ENCODE measurements at regions not wholly inside any gene's neighbourhood (a gene's known extent, or its start where the extent isn't known, plus 50 kb on each side); places are given as distances from the start of the nearest gene placed in this dataset.

DNA sequence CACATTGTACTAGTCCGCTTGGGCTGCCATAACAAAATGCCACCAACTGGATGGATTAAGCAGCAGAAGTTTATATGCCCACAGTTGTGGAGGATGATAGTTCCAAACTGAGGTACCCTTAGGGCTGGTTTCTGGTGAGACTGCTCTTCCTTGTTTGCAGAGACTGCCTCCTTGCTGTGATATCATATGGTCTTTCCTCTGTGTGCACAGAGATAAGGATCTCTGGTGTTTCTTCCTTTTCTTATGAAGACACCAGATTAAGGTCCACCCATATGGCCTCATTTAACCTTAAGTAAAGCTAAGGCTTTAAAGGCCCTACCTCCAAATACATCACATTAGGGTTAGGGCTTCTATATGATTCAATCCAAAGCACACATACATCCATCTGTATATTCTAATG lies 738.2 kb upstream of the GCFC2 start:
- no peak for DNase-seq

DNA sequence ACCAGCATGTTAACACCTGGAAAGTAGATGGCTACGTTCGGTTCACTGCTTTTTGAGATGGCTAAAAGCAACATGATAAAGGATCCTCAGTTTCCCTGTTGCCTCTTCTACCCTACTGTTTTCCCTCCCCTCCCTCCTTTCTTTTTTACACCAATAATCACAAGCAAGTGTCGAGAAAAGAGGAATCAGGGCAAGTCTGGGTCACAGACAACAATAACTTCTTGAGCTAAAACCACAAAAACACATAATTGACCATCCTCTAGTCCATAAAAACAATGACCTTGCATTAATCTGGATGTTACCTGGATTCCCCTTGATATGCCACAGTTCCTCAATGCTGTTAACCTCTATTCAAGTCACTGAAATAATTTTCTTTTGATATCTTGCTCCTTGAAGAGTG lies 736.6 kb upstream of the GCFC2 start:
- DNase-seq: no peak

DNA sequence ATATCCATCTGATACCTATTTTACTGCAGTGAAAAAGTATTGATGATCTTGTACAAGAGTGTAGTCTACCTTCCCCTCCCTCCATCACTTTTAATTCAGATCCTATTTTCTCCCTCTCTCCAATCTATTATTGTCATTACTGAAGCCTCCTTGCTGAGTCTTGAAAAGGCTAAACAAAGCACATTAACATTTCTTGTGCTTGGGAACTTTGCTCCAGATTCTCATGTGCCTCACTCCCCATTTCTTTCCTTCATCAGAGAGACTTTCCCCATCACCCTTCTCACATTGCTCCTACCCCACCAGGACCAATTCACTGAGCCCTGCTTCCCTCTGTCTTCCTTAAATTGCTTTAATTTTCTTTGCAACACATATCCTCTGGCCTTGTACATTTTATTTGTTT lies 736.2 kb upstream of the GCFC2 start:
- no peak for DNase-seq

DNA sequence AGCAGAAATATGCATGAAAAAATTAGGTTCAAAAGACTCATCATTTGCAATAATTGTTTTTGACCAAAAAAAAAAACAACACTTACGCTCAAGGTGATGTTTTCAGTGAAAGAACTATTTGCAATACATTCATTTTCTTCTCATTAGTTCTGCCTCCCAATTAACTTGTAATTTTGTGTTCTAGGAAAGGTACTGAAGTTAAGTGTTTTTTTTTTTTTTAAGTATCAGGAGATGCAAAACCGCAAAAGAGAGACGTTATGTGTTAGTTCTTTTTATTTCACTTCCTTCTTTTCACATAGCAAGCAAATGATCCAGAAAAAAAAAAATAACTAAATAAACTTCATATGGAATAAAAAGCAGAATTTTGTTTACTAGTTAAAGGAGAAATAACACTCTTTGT lies 735.2 kb upstream of the GCFC2 start:
- no peak for DNase-seq

DNA sequence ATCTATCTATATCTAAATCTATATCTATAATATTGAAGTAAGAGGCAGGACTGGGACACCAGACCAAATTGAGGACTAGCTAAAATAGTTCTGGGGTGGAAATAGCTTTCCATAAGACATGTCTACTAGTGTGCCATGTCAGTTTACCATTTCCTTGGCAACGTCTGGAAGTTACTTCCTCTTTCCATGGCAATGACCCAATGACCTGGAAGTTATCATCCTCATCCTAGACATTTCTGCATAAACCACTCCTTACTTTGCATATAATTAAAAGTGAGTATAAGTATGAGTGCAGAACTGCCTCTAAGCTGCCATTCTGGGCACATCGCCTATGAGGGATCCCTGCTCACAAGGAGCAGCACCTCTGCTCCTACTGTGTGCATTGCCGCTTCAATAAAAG lies 734.0 kb upstream of the GCFC2 start:
- DNase-seq: no peak

DNA sequence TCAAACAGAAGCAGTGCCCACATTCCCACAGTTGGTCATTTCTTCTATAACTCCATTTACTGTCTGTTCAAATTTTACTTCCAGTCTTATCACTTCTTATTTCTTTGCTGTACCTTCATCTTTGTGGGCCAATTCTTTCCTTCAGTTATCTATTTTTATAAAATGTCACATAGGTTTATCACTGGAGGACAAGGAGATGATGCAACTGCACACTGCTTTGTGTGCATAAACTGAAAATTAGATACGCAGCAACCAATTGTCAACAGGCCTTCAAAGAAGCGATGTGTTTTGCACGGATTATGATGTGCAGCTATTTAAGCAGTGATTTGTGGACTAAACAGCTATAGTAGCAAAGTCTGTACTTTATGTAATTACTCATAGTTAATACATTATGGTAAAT lies 726.8 kb upstream of the GCFC2 start:
- no peak for DNase-seq

DNA sequence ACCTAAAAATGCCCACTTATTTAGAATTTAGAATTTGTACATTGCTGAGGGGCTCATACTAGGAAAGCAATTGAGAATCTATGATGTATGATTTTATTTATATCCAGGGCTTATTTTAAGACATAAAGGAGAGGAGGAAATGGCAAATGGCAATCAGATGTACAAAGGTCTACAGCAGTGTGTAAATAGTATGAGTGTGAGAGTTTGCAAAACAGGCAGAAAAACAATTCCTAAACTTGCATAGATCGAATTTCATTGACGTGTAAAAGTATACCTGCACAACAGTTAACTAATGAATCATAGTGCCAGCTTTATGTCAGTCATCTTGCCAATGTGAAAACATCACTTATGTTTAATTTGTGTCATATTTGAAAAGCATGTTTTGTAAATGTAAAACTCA lies 718.7 kb upstream of the GCFC2 start:
- no peak for DNase-seq

DNA sequence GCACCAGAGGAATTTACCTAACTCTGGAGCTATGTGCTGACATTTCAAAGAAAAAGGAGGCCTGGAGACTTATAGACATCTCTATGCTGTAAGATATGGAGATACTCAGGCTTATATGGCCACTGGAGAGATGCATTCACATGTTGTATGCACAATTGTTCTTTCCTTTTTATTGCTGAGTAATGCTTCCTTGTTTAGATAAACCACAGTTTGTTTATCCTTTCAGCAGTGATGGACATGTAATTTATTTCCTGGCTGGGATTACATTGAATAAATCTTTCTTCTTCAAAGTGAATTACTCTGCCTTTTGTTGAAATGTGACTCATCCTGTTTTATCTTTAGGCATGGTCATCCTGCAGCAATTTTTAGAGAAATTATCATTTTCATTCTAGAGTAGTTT lies 716.7 kb upstream of the GCFC2 start:
- DNase-seq: no peak

DNA sequence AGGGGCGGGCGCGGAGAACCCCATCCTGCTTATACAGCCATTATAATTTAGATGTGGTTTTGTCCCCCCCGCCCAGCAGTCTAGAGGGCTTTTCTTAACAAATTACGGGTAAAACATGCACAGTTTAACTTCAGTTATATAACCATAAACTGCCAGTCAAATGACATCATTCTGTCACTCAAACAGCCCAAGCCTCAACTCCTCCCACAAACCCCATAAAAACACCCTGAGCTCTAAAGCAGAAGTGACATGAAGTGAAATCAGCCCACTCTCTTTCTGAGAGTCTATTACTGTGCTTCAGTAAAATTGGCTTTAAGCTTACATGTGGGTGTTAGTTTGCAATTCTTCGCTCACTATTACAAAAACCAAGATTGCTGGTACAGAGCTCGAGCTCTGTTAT lies 705.1 kb upstream of the GCFC2 start:
- DNase-seq: no peak

DNA sequence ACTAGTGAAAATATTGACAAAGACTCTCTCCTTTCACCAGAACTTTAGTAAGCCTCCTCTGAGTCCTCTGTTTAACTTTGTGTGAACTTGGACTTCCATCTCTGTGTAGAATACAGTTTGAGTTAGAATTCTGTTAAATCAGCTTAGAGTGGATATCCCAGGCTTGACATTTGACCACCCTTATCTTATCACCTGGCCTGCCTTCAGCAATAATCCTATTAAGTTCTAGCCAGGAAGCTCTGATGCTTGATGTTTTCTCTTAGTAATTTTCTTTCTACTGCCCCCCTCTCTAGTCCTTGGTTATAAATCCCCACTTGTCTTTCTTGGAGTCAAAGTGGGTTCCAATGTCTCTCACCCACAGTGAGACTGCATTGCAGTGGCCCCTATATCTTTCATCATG lies 702.7 kb upstream of the GCFC2 start:
- no peak for DNase-seq

DNA sequence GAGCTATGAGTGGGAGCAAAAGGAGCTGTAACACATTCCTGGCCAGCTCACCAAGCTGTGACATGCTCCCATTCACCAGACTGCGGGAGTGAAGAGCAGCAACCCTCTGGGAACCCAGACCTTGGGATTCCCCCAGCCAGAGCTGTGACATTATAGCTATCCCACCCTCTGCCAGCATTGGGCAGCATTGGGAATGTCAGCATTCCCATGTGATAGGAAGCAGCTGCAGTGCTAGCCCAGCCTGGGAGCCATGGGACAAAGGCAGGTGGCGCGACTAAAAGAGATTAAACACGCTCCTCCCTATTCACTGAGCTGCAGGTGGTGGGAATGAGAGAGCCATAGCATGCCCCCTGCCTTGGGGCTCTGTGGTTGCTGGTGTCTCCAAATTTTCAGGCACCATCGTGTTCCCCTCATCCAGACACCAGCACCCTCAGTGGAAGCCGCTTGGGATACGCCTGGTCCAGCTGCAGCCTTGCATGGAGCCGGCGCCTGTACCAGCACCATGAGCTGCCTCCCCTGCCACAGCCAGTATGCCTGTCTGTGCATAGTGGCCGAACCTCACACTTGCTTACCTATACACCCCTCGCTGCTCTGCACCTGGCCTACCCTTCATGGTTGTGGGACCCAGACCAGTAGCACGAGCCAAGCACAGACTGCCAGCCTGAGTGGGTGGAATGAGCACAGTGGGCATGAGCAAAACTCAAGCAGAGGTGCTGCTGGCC lies 695.6 kb upstream of the GCFC2 start:
- DNase-seq: no peak

DNA sequence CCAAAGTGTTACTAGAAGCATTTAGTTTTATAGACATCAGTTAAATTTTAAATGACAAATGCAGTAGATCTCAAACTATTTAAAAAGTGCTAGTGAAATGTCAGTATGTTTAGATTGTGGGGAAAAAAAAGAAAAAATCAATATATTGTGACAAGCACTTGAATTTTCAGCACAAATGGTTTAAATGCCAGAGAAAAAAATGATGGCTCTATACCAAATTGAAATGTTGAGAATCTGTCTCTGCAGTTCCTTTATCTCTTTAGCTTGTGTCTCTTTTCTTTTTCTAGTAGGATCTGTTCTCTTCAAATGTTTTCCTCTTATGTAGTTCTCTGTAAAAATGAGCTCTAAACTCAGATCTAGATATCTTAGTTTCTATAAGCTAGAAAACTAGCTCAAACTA lies 682.6 kb upstream of the GCFC2 start:
- no peak for DNase-seq

DNA sequence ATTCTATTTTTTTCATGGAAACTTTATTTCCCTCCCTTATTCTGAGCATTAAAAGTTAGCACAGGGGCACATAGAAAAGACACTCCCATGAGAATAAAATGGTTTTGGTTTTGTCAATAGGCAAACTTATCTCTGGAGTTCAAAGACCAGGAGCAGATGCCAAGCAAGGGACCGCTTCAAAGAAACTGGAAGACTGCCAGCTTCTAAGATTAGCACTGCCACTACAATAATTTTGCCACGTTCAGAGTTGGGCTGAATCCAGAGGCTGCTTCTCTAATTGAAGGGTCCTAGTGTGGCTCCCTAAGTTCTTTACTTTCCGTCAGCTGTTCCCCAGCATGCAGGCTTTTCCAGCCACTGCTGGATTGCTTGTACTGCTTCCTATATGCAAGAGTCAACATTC lies 681.0 kb upstream of the GCFC2 start:
- no peak for DNase-seq

DNA sequence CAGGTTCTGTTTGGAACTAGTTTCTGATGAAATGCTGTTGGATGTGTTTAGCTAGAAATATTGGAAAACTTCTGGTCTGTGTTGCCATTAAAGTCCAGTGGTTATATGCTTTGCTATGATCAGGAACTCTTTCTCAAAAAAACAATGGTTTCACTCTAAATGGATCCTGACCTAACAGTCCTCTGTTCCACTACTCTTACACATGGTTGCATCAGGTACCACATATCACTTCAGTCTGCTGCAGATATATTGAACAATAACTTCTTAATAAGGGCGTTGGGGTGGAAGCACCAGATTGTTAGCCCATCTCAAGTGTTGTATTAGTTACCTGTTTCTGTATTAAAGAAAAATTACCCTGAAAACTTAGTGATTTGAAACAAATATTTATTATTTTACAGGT lies 676.6 kb upstream of the GCFC2 start:
- no peak for DNase-seq

DNA sequence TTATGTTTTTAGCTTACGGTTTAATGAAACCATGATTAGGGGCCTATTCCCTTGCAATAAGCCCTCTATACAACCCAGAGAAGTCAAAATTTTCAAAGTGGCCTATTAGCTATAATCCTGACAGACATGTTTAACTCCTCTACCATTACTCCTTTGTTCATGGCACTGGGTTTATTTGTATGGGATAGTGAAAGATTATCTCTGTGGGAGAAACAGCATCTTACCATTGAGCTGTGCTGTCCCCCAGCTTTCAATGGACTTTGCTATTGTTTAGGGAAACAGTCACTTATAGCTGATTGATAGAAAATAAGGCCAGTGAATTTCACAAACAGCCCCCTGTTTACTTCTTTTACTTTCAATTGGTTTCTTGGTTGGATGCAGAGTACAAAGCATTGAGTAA lies 675.2 kb upstream of the GCFC2 start:
- no peak for DNase-seq

DNA sequence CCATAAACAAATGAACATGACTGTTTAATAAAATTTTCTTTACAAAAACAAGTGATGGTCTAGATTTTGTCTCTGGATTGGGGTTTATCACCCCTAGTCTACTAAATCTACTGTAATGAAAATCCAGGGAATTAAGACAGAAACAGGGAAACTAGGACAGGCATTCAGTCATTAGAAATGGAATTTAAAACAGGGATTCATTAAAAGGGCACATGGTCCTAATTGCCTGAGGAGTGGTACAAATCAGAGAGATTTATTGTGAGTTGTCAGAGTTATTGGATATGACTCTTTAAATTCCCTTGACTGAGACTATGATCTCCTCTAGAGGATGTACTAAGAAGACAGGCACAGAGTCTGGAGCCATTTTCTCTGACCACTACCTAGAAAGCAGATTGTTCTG lies 670.9 kb upstream of the GCFC2 start:
- DNase-seq: no peak

DNA sequence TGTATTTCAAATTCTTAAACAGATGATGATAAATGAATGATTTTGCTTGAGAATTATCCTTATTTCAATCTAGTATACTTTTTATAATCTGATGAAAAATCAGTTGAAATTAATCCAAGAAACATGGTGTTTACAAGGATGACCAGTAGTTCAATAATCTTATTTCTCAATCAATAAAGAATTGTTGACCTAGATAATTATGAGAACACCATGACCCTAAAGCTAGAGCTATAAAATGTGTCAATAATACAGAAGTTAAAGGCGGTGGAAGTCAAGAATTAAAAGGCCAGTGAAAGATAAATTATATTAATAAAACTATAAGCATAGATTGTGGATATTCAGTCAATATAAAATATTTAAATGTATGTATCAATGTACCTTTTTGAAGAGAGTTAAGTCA lies 667.4 kb upstream of the GCFC2 start:
- no peak for DNase-seq

DNA sequence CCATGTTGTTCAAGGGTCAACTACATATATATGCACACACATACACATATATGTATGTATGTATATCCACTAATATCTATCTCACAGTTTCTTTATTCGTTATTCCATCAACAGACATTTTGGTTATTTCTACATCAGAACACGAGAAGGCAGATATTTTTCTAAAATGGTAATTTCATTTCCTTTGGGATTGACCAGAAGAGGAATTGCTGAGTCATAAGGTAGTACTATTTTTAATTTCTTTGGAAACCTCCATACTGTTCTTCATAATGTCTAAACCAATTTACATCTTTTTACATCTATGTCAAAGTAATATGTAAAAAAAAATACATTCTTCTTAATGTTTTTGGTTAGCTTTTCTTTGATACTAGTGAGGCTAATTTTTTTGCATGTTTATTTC lies 630.7 kb upstream of the GCFC2 start:
- no peak for DNase-seq

DNA sequence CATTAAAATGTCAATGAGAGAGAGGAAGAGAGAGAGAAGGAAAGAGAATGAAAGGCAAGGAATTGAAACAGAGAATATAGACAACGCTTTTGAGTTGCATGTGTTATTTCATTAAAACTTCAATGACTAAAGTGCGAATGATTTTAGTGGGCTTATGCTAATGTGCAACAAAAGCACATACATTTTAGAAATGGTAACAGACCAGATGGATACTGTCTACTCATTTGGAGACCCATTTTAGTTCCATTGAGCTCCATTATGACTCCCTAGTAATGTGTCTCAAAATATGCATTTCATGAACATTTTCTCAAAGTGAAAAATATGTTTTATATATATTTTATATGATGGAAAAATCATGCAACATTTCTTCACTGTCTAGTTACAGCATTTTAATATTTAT lies 622.2 kb upstream of the GCFC2 start:
- DNase-seq: no peak

DNA sequence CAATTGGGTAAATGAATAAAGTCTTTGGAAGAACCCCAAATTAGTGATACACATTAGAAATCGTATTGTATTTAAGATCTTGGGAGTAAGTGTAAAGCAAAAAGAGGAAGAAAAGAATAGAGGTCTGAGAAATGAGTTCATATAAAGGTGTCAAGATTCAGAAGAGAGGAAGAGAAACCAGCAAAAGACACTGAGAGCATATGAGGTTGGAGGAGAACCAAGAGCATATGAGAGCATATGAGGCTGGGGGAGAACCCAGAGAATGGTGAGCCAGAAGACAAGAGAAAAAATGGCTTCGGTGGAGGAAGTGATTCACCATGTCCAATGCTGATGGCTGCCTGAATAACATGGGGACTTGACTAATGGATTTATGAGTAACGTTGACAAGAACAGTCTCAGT lies 620.1 kb upstream of the GCFC2 start:
- DNase-seq: no peak

DNA sequence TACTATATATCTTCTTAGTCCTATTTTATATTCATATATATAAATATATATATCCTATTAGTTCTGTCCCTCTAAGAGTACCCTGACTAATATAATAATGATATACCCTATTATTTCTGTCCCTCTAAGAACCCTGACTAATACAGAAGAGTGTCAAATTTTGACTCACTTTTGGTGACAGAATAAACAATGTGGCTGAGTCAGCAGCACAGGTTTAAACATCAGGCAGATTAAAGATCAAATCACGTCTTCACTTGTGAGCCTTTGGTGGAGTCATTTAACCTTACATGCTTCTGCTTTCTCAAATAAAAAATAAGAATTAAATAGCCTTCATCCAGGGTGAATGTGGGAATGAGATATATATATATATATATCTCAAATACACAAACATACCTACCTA lies 615.9 kb upstream of the GCFC2 start:
- no peak for DNase-seq

DNA sequence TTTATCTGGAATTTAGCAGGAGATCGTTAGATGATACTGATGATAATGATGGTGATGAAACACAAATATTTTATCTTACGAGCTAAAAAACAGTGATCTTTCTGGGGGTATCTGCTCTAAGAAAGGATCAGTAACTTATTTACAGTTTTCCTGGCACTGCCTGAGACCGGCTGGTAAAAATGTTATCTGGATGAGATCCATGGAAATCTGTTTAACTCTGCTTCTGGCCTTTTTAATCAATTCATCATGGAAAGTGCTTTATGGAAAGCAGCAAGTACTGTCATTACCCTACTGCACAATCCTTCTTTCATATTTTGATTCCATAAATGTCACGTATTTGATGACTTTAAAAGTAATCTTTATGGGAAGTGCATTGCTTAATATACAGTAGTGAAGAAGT lies 612.7 kb upstream of the GCFC2 start:
- DNase-seq: no peak

DNA sequence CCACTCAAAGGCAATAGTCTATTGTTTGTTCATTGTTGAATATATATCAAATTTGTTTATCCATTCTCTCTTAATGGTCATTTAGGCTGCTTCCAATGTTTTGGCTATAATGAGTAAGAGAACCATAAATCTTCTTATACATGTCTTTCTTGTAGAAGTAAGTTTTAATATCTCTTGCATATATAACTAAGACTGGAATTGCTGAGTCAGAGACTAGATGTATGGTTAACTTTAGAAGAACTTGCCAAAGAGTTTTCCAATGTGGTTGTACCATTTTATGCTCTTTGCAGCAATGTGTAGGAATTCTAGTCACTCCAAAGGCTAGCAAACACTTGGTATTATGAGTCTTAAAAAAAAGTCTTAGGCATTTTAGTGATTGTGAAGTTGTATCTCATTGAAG lies 610.0 kb upstream of the GCFC2 start:
- no peak for DNase-seq

DNA sequence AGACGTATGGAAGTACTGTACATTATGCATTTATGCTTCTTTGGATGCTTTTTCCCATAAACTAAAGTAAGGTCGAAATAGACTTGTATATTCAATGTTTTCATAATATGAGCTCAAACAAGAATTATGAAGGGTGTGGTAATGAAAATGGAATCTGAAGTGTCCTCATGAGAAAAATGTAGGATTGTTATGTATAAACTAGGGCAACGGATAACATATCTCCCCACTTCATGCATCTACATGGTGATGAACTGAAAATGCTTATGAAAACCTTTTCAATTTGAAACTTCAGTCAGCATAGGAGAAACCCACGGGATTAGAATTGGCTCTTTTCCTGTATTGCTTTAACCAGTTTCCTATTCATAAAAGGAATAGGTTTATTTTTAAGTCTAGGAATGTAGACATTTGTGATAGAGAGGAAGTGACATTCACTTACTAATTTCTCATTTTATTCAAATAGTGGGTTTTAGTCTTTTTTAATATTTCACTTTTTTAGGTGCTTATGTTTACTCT lies 608.2 kb upstream of the GCFC2 start:
- DNase-seq: no peak

DNA sequence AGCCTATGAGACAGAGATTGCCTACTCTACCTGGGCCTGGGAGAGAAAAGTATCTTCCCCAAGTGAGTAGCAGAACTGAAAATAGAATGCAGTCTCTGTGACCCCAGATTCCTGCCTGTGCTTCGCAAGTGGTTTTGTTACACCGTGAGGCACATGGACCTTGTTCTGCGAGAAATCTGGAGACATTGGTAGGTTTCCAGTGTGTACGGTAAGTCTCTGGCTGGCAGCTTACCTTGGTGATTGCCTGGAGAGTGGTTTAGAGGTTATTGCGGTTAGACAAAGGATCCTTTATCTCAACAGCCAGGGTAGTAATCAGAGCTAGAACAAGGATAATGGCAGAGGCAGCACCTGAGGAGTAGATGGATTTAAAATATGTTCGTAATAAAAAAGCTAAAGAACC lies 606.0 kb upstream of the GCFC2 start:
- DNase-seq: no peak
